ENCODE measurements at regions not wholly inside any gene's neighbourhood (a gene's known extent, or its start where the extent isn't known, plus 50 kb on each side); places are given as distances from the start of the nearest gene placed in this dataset.

DNA sequence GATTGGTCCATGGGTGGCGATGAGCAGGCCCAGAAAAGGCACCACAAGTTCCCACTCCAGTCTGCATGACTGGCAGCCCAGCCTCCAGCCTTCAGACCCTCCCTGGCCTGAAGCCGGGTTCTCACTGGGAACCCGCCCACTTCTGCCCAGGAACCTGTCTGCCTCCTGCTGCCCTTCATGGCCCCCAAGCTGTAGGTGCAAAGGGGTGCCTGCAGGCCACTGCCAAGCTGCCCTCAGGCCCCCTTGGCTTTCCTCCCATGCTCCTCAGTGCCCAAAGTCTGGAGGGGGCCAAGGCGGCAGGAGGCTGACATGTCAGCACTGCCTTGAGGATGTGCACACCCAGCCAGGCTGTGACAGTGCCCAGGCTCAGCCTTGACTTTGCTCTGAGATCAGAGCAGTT, 488.5 kb upstream of the THBS1 start:
- DNase-seq, result no peak

GRCh38 chr15:39092761-39093160, 488.1 kb upstream of the THBS1 start:
- DNase-seq, result no peak

- DNase-seq, result no peak
Measured at GRCh38 chr15:39094116-39094515, 486.8 kb upstream of the THBS1 start.

DNA sequence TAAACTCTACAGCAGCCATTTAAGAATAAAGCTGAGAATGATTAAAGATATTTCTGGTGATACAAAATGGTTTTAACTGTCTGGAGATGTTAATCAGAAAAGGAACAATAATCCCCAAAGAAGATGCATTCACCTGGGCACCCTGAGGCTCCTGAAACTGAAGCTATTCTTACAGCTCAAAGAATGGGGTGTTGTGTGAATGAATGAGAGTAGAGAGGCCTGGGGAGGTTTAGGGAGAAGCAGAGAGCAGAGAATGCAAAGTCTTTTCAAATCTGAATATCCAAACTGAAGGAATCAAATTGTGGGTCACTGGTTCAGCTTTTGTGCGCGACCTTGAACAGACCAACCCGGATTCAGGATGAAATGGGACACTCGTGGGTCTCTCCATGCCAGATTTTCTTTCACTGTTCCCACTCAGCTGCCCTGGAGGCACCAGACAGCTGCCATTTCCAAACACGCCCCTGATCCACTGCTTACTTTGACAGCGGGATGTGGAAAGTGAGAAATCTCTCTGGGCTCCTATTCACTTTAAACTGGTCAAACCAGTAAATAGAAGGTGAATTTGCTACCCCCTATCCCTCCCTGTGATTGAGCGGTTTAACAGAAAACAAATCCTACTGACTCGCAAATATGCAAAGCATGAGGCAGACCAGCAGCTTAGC, 485.5 kb upstream of the THBS1 start:
- DNase-seq, result no peak

GRCh38 chr15:39096608-39097205, 484.2 kb upstream of the THBS1 start:
- no peak for DNase-seq

GRCh38 chr15:39099524-39099923, 481.4 kb upstream of the THBS1 start:
- no peak for DNase-seq

GRCh38 chr15:39100106-39100660, 480.7 kb upstream of the THBS1 start:
- DNase-seq, result no peak

- DNase-seq, result no peak
Measured at GRCh38 chr15:39102431-39102830, 478.4 kb upstream of the THBS1 start.

DNA sequence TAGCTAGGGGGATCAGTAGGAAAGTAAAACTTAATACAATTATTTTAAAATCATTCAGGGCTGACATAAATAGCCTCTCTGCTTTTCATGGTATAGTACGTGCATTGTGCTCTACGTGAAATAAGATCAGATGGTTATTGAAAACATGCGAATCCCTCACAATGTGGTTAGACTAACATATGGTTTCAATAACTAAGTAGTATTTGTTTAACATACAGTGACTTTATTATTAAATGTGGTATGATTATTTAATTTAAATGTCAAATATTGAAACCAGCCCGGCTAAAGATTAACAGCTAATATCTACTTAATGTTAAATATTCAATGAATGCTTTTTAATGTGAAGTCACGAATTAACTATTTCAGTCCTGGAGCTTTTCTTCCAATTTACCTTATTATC, 473.9 kb upstream of the THBS1 start:
- DNase-seq, result no peak

DNA sequence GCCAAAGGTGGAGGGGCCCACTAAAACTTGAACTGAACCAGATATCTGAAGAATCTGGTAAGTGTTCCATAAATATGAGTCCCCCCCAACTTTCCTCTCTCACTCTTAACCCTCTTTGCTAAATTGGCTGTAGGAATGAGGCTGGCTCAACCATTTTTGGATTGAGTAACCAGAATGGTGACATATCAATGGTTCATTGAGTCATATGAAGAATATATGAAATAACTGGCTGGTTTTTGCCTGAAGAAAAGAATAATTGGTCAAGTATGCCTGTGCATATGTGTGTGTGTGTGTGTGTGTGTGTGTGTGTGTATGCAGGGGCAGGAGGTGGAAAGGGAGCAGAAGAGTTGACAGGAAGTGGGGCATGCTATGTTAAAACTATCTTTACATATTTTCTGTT, 472.9 kb upstream of the THBS1 start:
- DNase-seq, result no peak

- DNase-seq, result no peak
Measured at GRCh38 chr15:39110336-39110735, 470.5 kb upstream of the THBS1 start.

DNA sequence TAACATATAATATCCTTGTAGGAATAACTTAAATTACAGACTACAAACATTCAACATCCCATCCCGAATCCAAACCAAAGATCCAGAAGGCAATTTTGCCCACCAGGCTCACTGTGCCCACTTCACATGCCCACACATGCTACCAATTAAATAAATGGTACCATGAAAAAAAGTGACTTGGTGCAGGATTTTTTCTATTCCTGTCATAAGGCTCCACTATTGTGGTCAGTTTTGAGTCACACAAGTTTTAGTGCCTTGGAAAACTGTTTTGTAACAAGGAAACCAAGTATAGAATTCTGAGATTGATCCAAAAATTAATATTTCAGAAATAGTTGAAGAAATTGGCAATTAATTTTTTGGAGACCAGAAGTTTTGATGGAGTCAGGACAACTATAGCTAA, 470.1 kb upstream of the THBS1 start:
- no peak for DNase-seq

- DNase-seq, result no peak
Measured at GRCh38 chr15:39113741-39114140, 467.1 kb upstream of the THBS1 start.

DNA sequence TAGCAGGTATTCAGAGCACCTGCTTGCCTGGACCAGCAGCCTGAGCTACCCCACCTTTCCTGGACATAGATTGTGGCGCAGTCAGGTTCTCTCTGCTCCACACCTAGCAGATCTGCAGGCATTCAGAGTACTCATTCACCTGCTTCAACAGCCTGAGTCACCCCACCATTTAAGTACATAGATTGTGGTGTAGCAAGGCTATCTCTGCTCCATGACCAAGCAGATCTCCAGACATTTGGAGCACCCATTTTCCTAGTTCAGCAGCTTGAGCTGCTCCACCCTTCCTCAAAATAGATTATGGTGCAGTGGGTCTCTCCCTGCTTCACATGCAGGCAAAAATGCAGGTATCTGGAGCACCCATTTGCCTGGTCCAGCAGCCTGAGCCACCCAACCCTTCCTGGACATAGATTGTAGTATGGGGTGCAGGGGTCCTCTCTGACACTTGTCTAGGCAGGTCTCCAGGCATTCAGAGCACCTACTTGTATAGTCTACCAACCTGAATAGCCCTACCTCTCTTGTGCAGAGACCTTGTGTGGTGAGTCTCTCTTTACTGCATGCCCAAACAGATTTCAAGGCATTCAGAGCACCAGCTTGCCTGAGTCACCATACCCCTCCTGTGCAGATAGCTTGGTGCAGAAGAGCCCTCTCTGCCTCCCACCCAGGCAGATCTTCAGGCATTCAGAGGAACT, 466.0 kb upstream of the THBS1 start:
- no peak for DNase-seq

DNA sequence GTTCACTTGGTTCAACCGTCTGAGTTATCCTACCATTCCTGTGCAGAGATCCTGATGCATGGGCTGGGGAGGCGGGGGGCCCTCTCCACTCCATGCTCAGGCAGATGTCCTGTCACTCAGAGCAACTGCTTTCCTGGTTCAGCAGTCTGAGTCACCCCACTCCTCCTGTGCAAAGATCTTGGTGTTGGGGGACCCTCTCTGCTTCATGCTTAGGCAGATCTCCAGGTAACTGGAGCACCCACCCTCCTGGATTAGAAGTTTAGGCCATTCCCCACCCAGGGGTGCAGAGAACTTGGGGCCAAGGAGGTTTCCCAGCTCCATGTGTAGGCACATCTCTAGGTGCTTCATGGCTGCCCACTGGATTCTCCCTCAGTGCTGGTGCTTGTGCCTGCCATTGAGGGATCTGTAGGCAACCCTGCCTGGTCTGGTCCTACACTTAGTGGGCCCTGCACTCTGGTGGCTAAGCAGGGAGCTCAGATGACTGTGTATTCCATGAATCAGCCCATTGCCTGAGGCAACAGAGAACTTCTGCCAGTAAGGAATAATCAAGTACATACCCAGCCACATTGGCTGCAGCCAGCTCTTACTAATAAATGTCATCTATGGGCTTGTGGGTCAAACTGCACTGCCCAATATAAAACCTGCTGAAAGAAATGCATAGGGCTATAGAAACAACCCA, 465.4 kb upstream of the THBS1 start:
- no peak for DNase-seq

- no peak for DNase-seq
Measured at GRCh38 chr15:39118510-39118909, 462.4 kb upstream of the THBS1 start.

GRCh38 chr15:39124155-39124552, 456.7 kb upstream of the THBS1 start:
- no peak for DNase-seq

DNA sequence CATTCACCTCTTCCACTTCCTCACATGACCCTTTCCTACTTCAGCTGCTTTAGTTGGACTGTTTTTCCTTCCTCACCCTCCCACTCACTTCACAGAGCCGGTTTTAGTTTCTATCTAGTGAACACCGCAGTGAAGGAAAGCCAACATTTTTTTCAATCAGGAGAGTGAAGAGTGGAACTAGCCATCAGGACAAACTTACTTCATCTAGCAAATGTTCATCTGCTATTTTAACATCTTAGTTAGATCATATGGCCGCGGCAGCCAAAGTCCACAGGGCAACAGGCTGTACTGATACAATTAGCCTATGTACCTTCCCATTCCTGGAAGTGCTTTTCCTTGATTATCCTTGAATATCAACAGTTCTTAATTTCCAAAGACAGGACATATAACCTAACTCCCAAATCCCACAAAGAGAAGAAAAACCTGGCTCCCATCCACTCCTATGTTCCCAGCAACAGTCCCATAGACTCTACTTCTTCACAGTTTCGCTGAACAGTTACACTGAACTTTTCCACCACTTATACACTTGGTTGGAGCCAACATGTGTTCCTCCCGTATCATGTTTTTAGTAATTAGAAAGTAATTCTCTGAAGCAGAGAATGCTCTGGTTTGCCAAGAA, 456.2 kb upstream of the THBS1 start:
- DNase-seq, result no peak

DNA sequence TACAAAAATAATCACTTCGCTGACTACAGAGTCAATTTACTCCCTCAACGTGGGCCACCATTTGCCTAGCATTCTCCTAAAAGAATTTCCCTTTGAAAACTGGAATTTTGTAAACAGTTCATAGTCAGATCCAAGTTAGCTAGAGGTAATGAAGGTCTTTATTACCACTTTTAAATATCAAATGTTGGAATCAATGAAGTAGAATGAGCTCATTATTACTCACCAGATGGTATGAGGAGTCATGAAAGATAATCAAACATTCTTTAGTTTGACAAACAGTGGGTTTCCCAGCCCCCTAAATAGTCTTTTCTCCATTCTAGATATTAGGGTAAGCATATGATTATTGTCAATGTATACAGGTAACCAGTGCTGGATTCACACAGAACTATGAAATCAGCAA, 455.7 kb upstream of the THBS1 start:
- DNase-seq, result no peak

GRCh38 chr15:39125904-39126303, 455.0 kb upstream of the THBS1 start:
- peak in 3 of 5 donors; percentile 1 to 34 (median 2) for DNase-seq

- no peak for DNase-seq
Measured at GRCh38 chr15:39127151-39127790, 453.6 kb upstream of the THBS1 start.

DNA sequence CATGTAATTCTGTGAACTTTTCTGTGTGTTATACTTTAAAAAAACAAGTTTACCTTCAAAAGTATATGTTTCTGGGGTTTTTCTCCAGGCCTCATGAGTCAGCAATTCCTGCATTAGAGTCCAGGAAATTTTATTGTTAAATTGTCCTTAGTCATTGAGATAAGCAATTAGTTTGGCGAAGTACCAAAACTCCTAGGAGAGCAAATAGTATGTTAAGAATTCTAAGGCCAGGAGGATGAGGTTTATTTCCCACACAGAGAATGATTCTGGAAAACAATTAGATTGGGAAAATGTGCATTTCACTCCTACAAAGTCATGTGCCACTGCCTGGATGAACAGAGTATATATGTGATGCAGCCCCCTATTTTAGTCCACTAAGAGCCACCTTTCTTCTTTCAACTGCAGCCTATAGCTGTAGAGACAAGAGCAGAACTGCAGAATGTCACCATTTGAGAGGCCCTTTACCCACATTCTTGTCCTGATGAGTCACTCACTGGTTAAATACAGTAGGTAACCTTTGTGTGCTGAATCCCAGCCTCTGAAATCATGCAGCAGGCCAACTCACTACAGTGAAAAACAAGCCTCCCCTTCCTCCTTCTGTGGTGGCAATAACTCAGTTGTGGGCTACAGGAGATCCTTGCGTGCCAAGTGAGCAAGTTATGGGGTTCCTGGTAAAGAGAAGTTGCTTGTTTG, 452.8 kb upstream of the THBS1 start:
- peak in 1 of 5 donors; percentile 21 for DNase-seq

Data from T-helper 1 cell (primary cell).